H1 (cell line): ENCODE measurements at regions not wholly inside any gene's neighbourhood (a gene's known extent, or its start where the extent isn't known, plus 50 kb on each side); places are given as distances from the start of the nearest gene placed in this dataset.

ENCODE experiments used
- CTCF ChIA-PET: fragments of 300-600 bp; sonication (Branson Sonifier 250); formaldehyde crosslinking; loops from one replicate; lab custom pipeline; 2021; ENCODE audit not compliant: partially characterized antibody; lab: Charles Lee
- POLR2A ChIA-PET: fragments of 300-600 bp; sonication (Branson Sonifier 250); formaldehyde crosslinking; loops from one replicate; lab custom pipeline; 2021; ENCODE audit warnings: inconsistent platforms; ENCODE audit not compliant: partially characterized antibody; lab: Charles Lee
- DNase-seq, 2 experiments: peaks; one replicate each; pipeline versions ENCODE4 v3.0.0 to v3.0.0-alpha.2; 2010 to 2022; ENCODE audit warnings: low spot score in 2 of 2, low read depth in 1 of 2, mixed read lengths in 1 of 2
- FAIRE-seq: peaks from 2 replicates; lab custom pipeline; 2011; peaks lifted over from hg19 to GRCh38; lab: Jason Lieb, UNC
- H2AFZ ChIP-seq: 2 replicates; pipeline ENCODE4 v1.8.1; 2012; ENCODE audit warnings: low read length, inconsistent platforms
- H2AK5ac ChIP-seq: 2 replicates; pipeline ENCODE4 v1.6.1; 2013; ENCODE audit warnings: low read depth, low read length
- H2BK120ac ChIP-seq: replicated peaks from 2 replicates; pipeline ENCODE3; 2013; ENCODE audit warnings: low read depth, low read length, inconsistent platforms
- H2BK12ac ChIP-seq: 2 replicates; pipeline ENCODE4 v1.6.1; 2013; ENCODE audit warnings: low read depth, low read length
- H2BK15ac ChIP-seq: 2 replicates; pipeline ENCODE4 v1.6.1; 2013; ENCODE audit warnings: low read length
- H2BK20ac ChIP-seq: 2 replicates; pipeline ENCODE4 v1.6.1; 2013; ENCODE audit warnings: low read length
- H2BK5ac ChIP-seq: 2 replicates; pipeline ENCODE4 v1.6.1; 2013; ENCODE audit warnings: low read depth, low read length
- H3K14ac ChIP-seq: 2 replicates; pipeline ENCODE4 v1.6.1; 2013; ENCODE audit warnings: inconsistent platforms; ENCODE audit not compliant: insufficient read length
- H3K18ac ChIP-seq: 2 replicates; pipeline ENCODE4 v1.6.1; 2013; ENCODE audit warnings: low read length; ENCODE audit errors: extremely low read depth
- H3K23ac ChIP-seq: 2 replicates; pipeline ENCODE4 v1.6.1; 2013; ENCODE audit warnings: inconsistent platforms; ENCODE audit not compliant: insufficient read length
- H3K23me2 ChIP-seq: 2 replicates; pipeline ENCODE4 v1.6.1; 2013; ENCODE audit warnings: low read depth, low read length
- H3K27ac ChIP-seq: 2 replicates; pipeline ENCODE4 v1.6.1; 2011; ENCODE audit warnings: low read depth, low read length, inconsistent platforms
- H3K27me3 ChIP-seq, 4 experiments: replicated peaks in 1 of 4; 1 replicate in 1 of 4; 2 replicates in 3 of 4; pipeline versions ENCODE4 v1.6.1 to v1.8.1; 2011 to 2013; ENCODE audit warnings: low read length in 3 of 4, mild to moderate bottlenecking in 3 of 4, inconsistent platforms in 2 of 4, mixed read lengths in 2 of 4, moderate library complexity in 1 of 4; ENCODE audit not compliant: control insufficient read depth in 3 of 4, insufficient read depth in 3 of 4; ENCODE audit errors: extremely low read depth in 1 of 4
- H3K36me3 ChIP-seq, 4 experiments: 2 replicates each; pipeline versions ENCODE4 v1.6.1 to v1.8.1; 2011 to 2013; ENCODE audit warnings: mild to moderate bottlenecking in 4 of 4, low read length in 3 of 4, moderate library complexity in 2 of 4, control low read depth in 1 of 4, inconsistent platforms in 1 of 4; ENCODE audit not compliant: insufficient read depth in 4 of 4, control insufficient read depth in 2 of 4
- H3K4ac ChIP-seq: replicated peaks from 2 replicates; pipeline ENCODE3; 2013; ENCODE audit warnings: low read length, low read depth, mixed read lengths, inconsistent platforms; ENCODE audit not compliant: insufficient read length
- H3K4me1 ChIP-seq, 4 experiments: replicated peaks in 1 of 4; 1 replicate in 1 of 4; 2 replicates in 3 of 4; pipeline versions ENCODE4 v1.6.1 to v1.8.1; 2011 to 2013; ENCODE audit warnings: low read length in 3 of 4, inconsistent platforms in 2 of 4, mixed read lengths in 1 of 4; ENCODE audit not compliant: insufficient read depth in 4 of 4, control insufficient read depth in 3 of 4
- H3K4me2 ChIP-seq, 2 experiments: 2 replicates each; pipeline versions ENCODE4 v1.6.1 to v1.8.1; 2011 to 2013; ENCODE audit warnings: low read depth in 2 of 2, low read length in 2 of 2, control low read depth in 1 of 2, inconsistent platforms in 1 of 2, mild to moderate bottlenecking in 1 of 2; ENCODE audit not compliant: insufficient read depth in 1 of 2
- H3K4me3 ChIP-seq, 4 experiments: fragments of 200-600, 300-600 bp in 1 of 4; sonication (generic), shearing (Covaris generic), sonication (Bioruptor Twin) in 1 of 4; 2 replicates each; pipeline versions ENCODE4 v1.5.1 to v1.8.1; 2011 to 2016; ENCODE audit warnings: low read length in 4 of 4, low read depth in 3 of 4, control low read depth in 2 of 4, inconsistent platforms in 2 of 4, mild to moderate bottlenecking in 2 of 4, mixed read lengths in 1 of 4, moderate library complexity in 1 of 4; ENCODE audit not compliant: insufficient read depth in 2 of 4; ENCODE audit errors: extremely low read depth in 1 of 4
- H3K56ac ChIP-seq: replicated peaks from 2 replicates; pipeline ENCODE3; 2013; ENCODE audit warnings: low read depth, mild to moderate bottlenecking, mixed read lengths, low read length, inconsistent platforms; ENCODE audit not compliant: insufficient read length
- H3K79me1 ChIP-seq: 2 replicates; pipeline ENCODE4 v1.6.1; 2013; ENCODE audit warnings: low read depth, low read length, control low read depth
- H3K79me2 ChIP-seq, 2 experiments: 2 replicates each; pipeline versions ENCODE4 v1.6.1 to v1.8.1; 2012 to 2013; ENCODE audit warnings: low read length in 2 of 2, mild to moderate bottlenecking in 2 of 2, inconsistent platforms in 1 of 2; ENCODE audit not compliant: insufficient read depth in 2 of 2, control insufficient read depth in 1 of 2
- H3K9ac ChIP-seq, 4 experiments: replicated peaks in 1 of 4; 1 replicate in 1 of 4; 2 replicates in 3 of 4; pipeline versions ENCODE4 v1.6.1 to v1.8.1; 2011 to 2013; ENCODE audit warnings: low read depth in 3 of 4, low read length in 3 of 4, control low read depth in 2 of 4, mild to moderate bottlenecking in 2 of 4, moderate library complexity in 2 of 4, inconsistent platforms in 1 of 4; ENCODE audit errors: extremely low read depth in 1 of 4
- H3K9me3 ChIP-seq, 2 experiments: 2 replicates each; pipeline versions ENCODE4 v1.6.1 to v1.8.1; 2012 to 2013; ENCODE audit warnings: mild to moderate bottlenecking in 2 of 2, moderate library complexity in 2 of 2, control low read depth in 1 of 2, inconsistent platforms in 1 of 2, low read depth in 1 of 2, low read length in 1 of 2, mixed read lengths in 1 of 2; ENCODE audit not compliant: insufficient read depth in 2 of 2
- H4K20me1 ChIP-seq, 2 experiments: replicated peaks in 1 of 2; 2 replicates each; pipeline versions ENCODE3 to v1.8.1; 2011 to 2013; ENCODE audit warnings: inconsistent platforms in 2 of 2, low read length in 2 of 2, mild to moderate bottlenecking in 1 of 2; ENCODE audit not compliant: insufficient read depth in 2 of 2, control insufficient read depth in 1 of 2
- H4K5ac ChIP-seq: 2 replicates; pipeline ENCODE4 v1.6.1; 2013; ENCODE audit warnings: low read length, low read depth, mixed read lengths, inconsistent platforms; ENCODE audit not compliant: insufficient read length
- H4K8ac ChIP-seq: 2 replicates; pipeline ENCODE4 v1.8.0; 2013; ENCODE audit warnings: mild to moderate bottlenecking, moderate library complexity, low read length, inconsistent platforms; ENCODE audit not compliant: insufficient read depth; ENCODE audit errors: extremely low read depth
- H4K91ac ChIP-seq: replicated peaks from 2 replicates; pipeline ENCODE3; 2013; ENCODE audit warnings: low read length, mixed read lengths, inconsistent platforms; ENCODE audit not compliant: insufficient read length
- BCL11A ChIP-seq, 2 experiments: IDR thresholded peaks; one replicate each; pipeline ENCODE4 v1.6.1; 2011; ENCODE audit warnings: low read depth in 2 of 2, low read length in 2 of 2, mild to moderate bottlenecking in 2 of 2
- CBX5 ChIP-seq: fragments of 300-800, 300-1000 bp; sonication (generic); IDR thresholded peaks from 2 replicates; pipeline ENCODE4 v1.7.1; 2016; ENCODE audit warnings: antibody characterized with exemption, low read length, low read depth
- CHD2 ChIP-seq: IDR thresholded peaks from 2 replicates; pipeline ENCODE4 v1.6.1; 2012; ENCODE audit warnings: low read length, improper control_type of control experiment
- KDM4A ChIP-seq: IDR thresholded peaks from one replicate; pipeline ENCODE4 v1.7.1; 2012; ENCODE audit warnings: low read depth, mild to moderate bottlenecking, moderate library complexity, low read length, inconsistent platforms; ENCODE audit not compliant: severe bottlenecking
- MAFK ChIP-seq: IDR thresholded peaks from 2 replicates; pipeline ENCODE4 v1.6.1; 2012; ENCODE audit warnings: low read depth, mild to moderate bottlenecking, improper control_type of control experiment, low read length
- NANOG ChIP-seq: IDR thresholded peaks from 2 replicates; pipeline ENCODE4 v1.6.1; 2011; ENCODE audit warnings: low read length, low read depth, mild to moderate bottlenecking, inconsistent platforms; ENCODE audit not compliant: insufficient read depth, poor library complexity, severe bottlenecking
- PHF8 ChIP-seq: fragments of 200-600 bp; sonication (generic); conservative IDR thresholded peaks from 2 replicates; pipeline ENCODE4 v1.7.1; 2012; ENCODE audit warnings: low read depth, mild to moderate bottlenecking, inconsistent platforms, low read length, moderate library complexity
- POLR2A ChIP-seq, 2 experiments: IDR thresholded peaks; 1 replicate in 1 of 2; 2 replicates in 1 of 2; pipeline ENCODE4 v1.6.1; 2011; ENCODE audit warnings: low read depth in 2 of 2, low read length in 2 of 2, mild to moderate bottlenecking in 2 of 2; ENCODE audit errors: control extremely low read depth in 1 of 2
- RFX5 ChIP-seq: IDR thresholded peaks from 2 replicates; pipeline ENCODE4 v1.6.1; 2011; ENCODE audit warnings: low read depth, low read length, improper control_type of control experiment, borderline replicate concordance
- TBP ChIP-seq: IDR thresholded peaks from 2 replicates; pipeline ENCODE4 v1.6.1; 2011; ENCODE audit warnings: low read depth, low read length, improper control_type of control experiment
- TCF12 ChIP-seq: IDR thresholded peaks from 2 replicates; pipeline ENCODE4 v1.6.1; 2011; ENCODE audit warnings: low read depth, mild to moderate bottlenecking, low read length
- YY1 ChIP-seq: IDR thresholded peaks from 2 replicates; pipeline ENCODE4 v1.6.1; 2011; ENCODE audit warnings: low read depth, mild to moderate bottlenecking, low read length
- ZNF274 ChIP-seq: IDR thresholded peaks from 2 replicates; pipeline ENCODE4 v1.7.0; 2012; ENCODE audit warnings: low read length, borderline replicate concordance; ENCODE audit errors: extremely low read depth
- WGBS, 2 experiments: shearing (Covaris generic) in 1 of 2; methylation state at CpG; one replicate each; pipeline versions ENCODE4 v1.1.6 to v1.1.7; 2013 to 2015; ENCODE audit warnings: low lambda C conversion rate in 2 of 2, mixed read lengths in 2 of 2, inconsistent platforms in 1 of 2, low coverage in 1 of 2, missing lambda C conversion rate in 1 of 2; ENCODE audit not compliant: insufficient replicate concordance in 2 of 2, insufficient coverage in 1 of 2, insufficient read length in 1 of 2; ENCODE audit errors: extremely low coverage in 1 of 2, missing lambda C conversion rate in 1 of 2; 5-methylcytosine and 5-hydroxymethylcytosine counted together
- TF ChIP-seq, protein P1 (sequence below): IDR thresholded peaks from 2 replicates; pipeline ENCODE4 v1.6.1; 2012; ENCODE audit warnings: low read length, inconsistent platforms

GRCh38 chr3:99355465-99355864 lies 282.9 kb upstream of the COL8A1 start:
- Histone ChIP-seq H3K79me2 (no peaks in the 10 kb centered on the region), H3K4me3 (no peak overlapping the region), H3K23ac (no peak overlapping the region), H2BK20ac (no peak overlapping the region), H2BK120ac (no peak overlapping the region), H3K23me2 (no peaks in the 10 kb centered on the region), H2BK12ac (no peak overlapping the region), H3K9ac (no peak overlapping the region), H3K79me1 (no peaks in the 10 kb centered on the region), H3K14ac (no peak overlapping the region), H4K5ac (no peak overlapping the region), H3K18ac (no peak overlapping the region), H2AK5ac (no peak overlapping the region), H2BK15ac (no peak overlapping the region), H4K91ac (no peak overlapping the region), H3K4ac (no peak overlapping the region), H3K36me3 (no peaks in the 10 kb centered on the region), H4K8ac (no peak overlapping the region), H2BK5ac (no peak overlapping the region), H3K4me1 (no peaks in the 10 kb centered on the region), H3K27me3 (no peaks in the 10 kb centered on the region), H3K27ac (no peak overlapping the region), H4K20me1 (no peaks in the 10 kb centered on the region), H3K9me3 (no peaks in the 10 kb centered on the region), H2AFZ (no peak overlapping the region), H3K4me2 (no peak overlapping the region), H3K56ac (no peak overlapping the region)
- DNase-seq, result no peak
- CTCF ChIA-PET, result interaction anchor here (2.0 to 2.5 kb wide), 2 partner anchors 12 to 13 kb away, joined by 7 read pairs; no protein-coding TSS in a partner anchor
- 79% methylated on average over 2 of the region's 2 CpGs; no CpG with 5 or more reads in 1 of the 2 experiments for WGBS, 2 experiments
- POLR2A ChIA-PET, result no interaction called here
- no peak for FAIRE-seq
- TF ChIP-seq ZNF274, result no peak
- no peak for TF ChIP-seq RFX5
- no peak for TF ChIP-seq TBP
- no peak for TF ChIP-seq BCL11A (IDR thresholded peaks at IDR 0.05; ENCODE audit: low read depth in 2 of 2, low read length in 2 of 2)
- no peak for TF ChIP-seq MAFK
- no peak for TF ChIP-seq YY1
- no peak for TF ChIP-seq NANOG
- no peak for TF ChIP-seq CBX5
- TF ChIP-seq POLR2A (IDR thresholded peaks at IDR 0.05; ENCODE audit: control extremely low read depth in 1 of 2, low read depth in 2 of 2, low read length in 2 of 2), result no peak
- TF ChIP-seq PHF8, result no peak
- TF ChIP-seq KDM4A, result no peak
- TF ChIP-seq, protein P1, sequence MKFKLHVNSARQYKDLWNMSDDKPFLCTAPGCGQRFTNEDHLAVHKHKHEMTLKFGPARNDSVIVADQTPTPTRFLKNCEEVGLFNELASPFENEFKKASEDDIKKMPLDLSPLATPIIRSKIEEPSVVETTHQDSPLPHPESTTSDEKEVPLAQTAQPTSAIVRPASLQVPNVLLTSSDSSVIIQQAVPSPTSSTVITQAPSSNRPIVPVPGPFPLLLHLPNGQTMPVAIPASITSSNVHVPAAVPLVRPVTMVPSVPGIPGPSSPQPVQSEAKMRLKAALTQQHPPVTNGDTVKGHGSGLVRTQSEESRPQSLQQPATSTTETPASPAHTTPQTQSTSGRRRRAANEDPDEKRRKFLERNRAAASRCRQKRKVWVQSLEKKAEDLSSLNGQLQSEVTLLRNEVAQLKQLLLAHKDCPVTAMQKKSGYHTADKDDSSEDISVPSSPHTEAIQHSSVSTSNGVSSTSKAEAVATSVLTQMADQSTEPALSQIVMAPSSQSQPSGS, result no peak
- TF ChIP-seq CHD2, result no peak
- no peak for TF ChIP-seq TCF12
